IMR-90 (cell line): ENCODE measurements at regions not wholly inside any gene's neighbourhood (a gene's known extent, or its start where the extent isn't known, plus 50 kb on each side); places are given as distances from the start of the nearest gene placed in this dataset.

Experiments used
- ATAC-seq: fragments of 200-7000 bp; cut with Tn5 transposase; 2 replicates; pipeline ENCODE4 v1.9.1; 2020; ENCODE audit warnings: low read depth, mild to moderate bottlenecking, moderate library complexity
- BruUV-seq: library from RNA; stranded (reverse); fragments of 400-500 nt; replicated peaks from 2 replicates; lab custom pipeline; 2021; lab: Mats Ljungman, UMichigan
- CTCF ChIA-PET: fragments of 300-600 bp; formaldehyde crosslinking; extraction: SDS; loops from one replicate; lab custom pipeline; 2021; ENCODE audit warnings: antibody characterized with exemption; lab: Yijun Ruan, JAX
- POLR2A ChIA-PET: fragments of 300-600 bp; sonication (Branson Sonifier 250); formaldehyde crosslinking; loops from one replicate; lab custom pipeline; 2022; ENCODE audit warnings: antibody characterized with exemption; ENCODE audit not compliant: unreplicated experiment; lab: Charles Lee
- DNase-seq: peaks from one replicate; pipeline ENCODE4 v3.0.0; 2013
- H2AFZ ChIP-seq: replicated peaks from 2 replicates; pipeline ENCODE3; 2013; ENCODE audit warnings: low read length, mild to moderate bottlenecking; ENCODE audit not compliant: poor library complexity
- H2AK5ac ChIP-seq: 2 replicates; pipeline ENCODE4 v1.6.1; 2013; ENCODE audit warnings: low read depth, low read length, inconsistent platforms
- H2AK9ac ChIP-seq: replicated peaks from 2 replicates; pipeline ENCODE3; 2013; ENCODE audit warnings: mild to moderate bottlenecking, low read depth, low read length, moderate library complexity; ENCODE audit not compliant: poor library complexity
- H2BK120ac ChIP-seq: 2 replicates; pipeline ENCODE4 v1.6.1; 2013; ENCODE audit warnings: low read depth, low read length, inconsistent platforms
- H2BK15ac ChIP-seq: 3 replicates; pipeline ENCODE4 v1.6.1; 2013; ENCODE audit warnings: low read depth, low read length, inconsistent platforms
- H2BK20ac ChIP-seq: 2 replicates; pipeline ENCODE4 v1.6.1; 2013; ENCODE audit warnings: low read depth, mild to moderate bottlenecking, inconsistent platforms, low read length, moderate library complexity
- H2BK5ac ChIP-seq: 2 replicates; pipeline ENCODE4 v1.6.1; 2013; ENCODE audit warnings: mild to moderate bottlenecking, low read depth, low read length, inconsistent platforms; ENCODE audit not compliant: poor library complexity, severe bottlenecking
- H3K14ac ChIP-seq: replicated peaks from 2 replicates; pipeline ENCODE4 v1.6.1; 2013; ENCODE audit warnings: low read depth, low read length, inconsistent platforms
- H3K18ac ChIP-seq: 2 replicates; pipeline ENCODE4 v1.6.1; 2013; ENCODE audit warnings: low read depth, low read length, control low read depth
- H3K23ac ChIP-seq: 2 replicates; pipeline ENCODE4 v1.6.1; 2013; ENCODE audit warnings: low read depth, low read length, inconsistent platforms
- H3K27ac ChIP-seq: 2 replicates; pipeline ENCODE4 v1.5.1; 2013; ENCODE audit warnings: mild to moderate bottlenecking, control low read depth, low read length; ENCODE audit not compliant: insufficient read depth
- H3K27me3 ChIP-seq: 2 replicates; pipeline ENCODE4 v1.6.1; 2013; ENCODE audit warnings: low read length; ENCODE audit not compliant: control insufficient read depth, insufficient read depth
- H3K36me3 ChIP-seq: 2 replicates; pipeline ENCODE4 v1.6.1; 2013; ENCODE audit warnings: low read length, mixed read lengths; ENCODE audit not compliant: control insufficient read depth, insufficient read depth
- H3K4ac ChIP-seq: 2 replicates; pipeline ENCODE4 v1.6.1; 2013; ENCODE audit warnings: low read depth, low read length, inconsistent platforms
- H3K4me1 ChIP-seq: 2 replicates; pipeline ENCODE4 v1.6.1; 2013; ENCODE audit warnings: low read length, mixed read lengths; ENCODE audit not compliant: control insufficient read depth, insufficient read depth
- H3K4me2 ChIP-seq: 2 replicates; pipeline ENCODE4 v1.6.1; 2013; ENCODE audit warnings: low read depth, mild to moderate bottlenecking, control low read depth, low read length, moderate library complexity
- H3K4me3 ChIP-seq: 2 replicates; pipeline ENCODE4 v1.5.1; 2013; ENCODE audit warnings: low read depth, mild to moderate bottlenecking, control low read depth, low read length, moderate library complexity; ENCODE audit not compliant: insufficient read depth
- H3K56ac ChIP-seq: 2 replicates; pipeline ENCODE4 v1.6.1; 2013; ENCODE audit warnings: low read length, inconsistent platforms; ENCODE audit not compliant: insufficient read depth; ENCODE audit errors: extremely low read depth
- H3K79me1 ChIP-seq, 2 experiments: 2 replicates each; pipeline ENCODE4 v1.6.1; 2013; ENCODE audit warnings: low read length in 2 of 2, inconsistent platforms in 1 of 2, low read depth in 1 of 2
- H3K9ac ChIP-seq: 2 replicates; pipeline ENCODE4 v1.6.1; 2013; ENCODE audit warnings: low read depth, low read length, control low read depth
- H3K9me1 ChIP-seq: 2 replicates; pipeline ENCODE4 v1.6.1; 2013; ENCODE audit warnings: low read length, inconsistent platforms; ENCODE audit not compliant: insufficient read depth
- H3K9me3 ChIP-seq: 2 replicates; pipeline ENCODE4 v1.6.1; 2013; ENCODE audit warnings: low read length; ENCODE audit not compliant: control insufficient read depth, insufficient read depth
- H4K20me1 ChIP-seq: 2 replicates; pipeline ENCODE4 v1.6.1; 2013; ENCODE audit warnings: low read length, inconsistent platforms; ENCODE audit not compliant: insufficient read depth
- H4K5ac ChIP-seq: 2 replicates; pipeline ENCODE4 v1.6.1; 2013; ENCODE audit warnings: mild to moderate bottlenecking, low read depth, low read length, control low read depth
- H4K8ac ChIP-seq, 2 experiments: 2 replicates each; pipeline ENCODE4 v1.6.1; 2013; ENCODE audit warnings: low read depth in 2 of 2, low read length in 2 of 2, control low read depth in 1 of 2, inconsistent platforms in 1 of 2
- H4K91ac ChIP-seq: 2 replicates; pipeline ENCODE4 v1.6.1; 2013; ENCODE audit warnings: low read depth, low read length, inconsistent platforms; ENCODE audit not compliant: insufficient read depth
- BHLHE40 ChIP-seq: fragments of 150-350 bp; IDR thresholded peaks from 2 replicates; pipeline ENCODE4 v1.6.1; 2016; ENCODE audit warnings: mild to moderate bottlenecking, low read depth, low read length
- CEBPB ChIP-seq: IDR thresholded peaks from 2 replicates; pipeline ENCODE4 v1.6.1; 2012; ENCODE audit warnings: low read depth, low read length, improper control_type of control experiment
- CHD1 ChIP-seq: IDR thresholded peaks from 2 replicates; pipeline ENCODE4 v1.6.1; 2012; ENCODE audit warnings: low read depth, low read length, improper control_type of control experiment
- FOS ChIP-seq: fragments of 150-350 bp; IDR thresholded peaks from 2 replicates; pipeline ENCODE4 v1.6.1; 2016; ENCODE audit warnings: low read depth, low read length
- MAZ ChIP-seq: IDR thresholded peaks from 2 replicates; pipeline ENCODE4 v1.6.1; 2012; ENCODE audit warnings: low read depth, mild to moderate bottlenecking, low read length, improper control_type of control experiment, moderate library complexity, borderline replicate concordance
- MXI1 ChIP-seq: IDR thresholded peaks from 2 replicates; pipeline ENCODE4 v1.6.1; 2012; ENCODE audit warnings: low read depth, mild to moderate bottlenecking, low read length, moderate library complexity, borderline replicate concordance
- NFE2L2 ChIP-seq: fragments of 150-350 bp; IDR thresholded peaks from 2 replicates; pipeline ENCODE4 v1.6.1; 2016; ENCODE audit warnings: low read depth, mild to moderate bottlenecking, low read length
- POLR2A ChIP-seq: IDR thresholded peaks from 2 replicates; pipeline ENCODE4 v1.6.1; 2012; ENCODE audit warnings: mild to moderate bottlenecking, low read depth, low read length
- RAD21 ChIP-seq: IDR thresholded peaks from 2 replicates; pipeline ENCODE4 v1.6.1; 2012; ENCODE audit warnings: low read length, improper control_type of control experiment
- RCOR1 ChIP-seq: IDR thresholded peaks from 2 replicates; pipeline ENCODE4 v1.6.1; 2012; ENCODE audit warnings: mild to moderate bottlenecking, low read length, improper control_type of control experiment; ENCODE audit not compliant: insufficient replicate concordance
- RFX5 ChIP-seq: IDR thresholded peaks from 2 replicates; pipeline ENCODE4 v1.8.0; 2012; ENCODE audit warnings: low read depth, mild to moderate bottlenecking, low read length, moderate library complexity
- SMC3 ChIP-seq: fragments of 150-350 bp; IDR thresholded peaks from 2 replicates; pipeline ENCODE4 v1.6.1; 2016; ENCODE audit warnings: low read depth, mild to moderate bottlenecking, antibody characterized with exemption, low read length, moderate library complexity
- WGBS, 2 experiments: methylation state at CpG; one replicate each; pipeline versions ENCODE4 v1.1.5 to v1.1.7; 2013; ENCODE audit warnings: missing lambda C conversion rate in 2 of 2; ENCODE audit not compliant: insufficient read length in 1 of 2; ENCODE audit errors: extremely low coverage in 2 of 2; 5-methylcytosine and 5-hydroxymethylcytosine counted together
- dilution Hi-C: fragments of 300-500 bp; cut with HindIII; formaldehyde crosslinking; loops from one replicate; pipeline ENCODE4 v1.14.3; 2018; ENCODE audit warnings: low sequenced_read_pairs; ENCODE audit not compliant: unreplicated experiment
- in situ Hi-C: fragments of 300-500 bp; cut with MboI; formaldehyde crosslinking; loops from 3 replicates; pipeline ENCODE4 v1.14.3; 2019; ENCODE audit warnings: low sequenced_read_pairs, inconsistent platforms, mixed read lengths
- intact Hi-C: fragments of 100-400 bp; cut with micrococcal nuclease; formaldehyde crosslinking; loops from 2 replicates; pipeline ENCODE4 v1.10.0; 2022
- TF ChIP-seq, protein P1 (sequence below): conservative IDR thresholded peaks from 2 replicates; pipeline ENCODE4 v1.5.1; 2012; ENCODE audit warnings: mild to moderate bottlenecking, low read depth, low read length, improper control_type of control experiment
- TF ChIP-seq, protein P2 (sequence below): fragments of 150-350 bp; IDR thresholded peaks from 2 replicates; pipeline ENCODE4 v1.6.1; 2017; ENCODE audit warnings: mild to moderate bottlenecking, antibody characterized with exemption, low read length, low read depth
- TF ChIP-seq, protein P3 (sequence below): fragments of 150-350 bp; IDR thresholded peaks from 2 replicates; pipeline ENCODE4 v1.6.1; 2016; ENCODE audit warnings: low read depth, mild to moderate bottlenecking, low read length, moderate library complexity, borderline replicate concordance

DNA sequence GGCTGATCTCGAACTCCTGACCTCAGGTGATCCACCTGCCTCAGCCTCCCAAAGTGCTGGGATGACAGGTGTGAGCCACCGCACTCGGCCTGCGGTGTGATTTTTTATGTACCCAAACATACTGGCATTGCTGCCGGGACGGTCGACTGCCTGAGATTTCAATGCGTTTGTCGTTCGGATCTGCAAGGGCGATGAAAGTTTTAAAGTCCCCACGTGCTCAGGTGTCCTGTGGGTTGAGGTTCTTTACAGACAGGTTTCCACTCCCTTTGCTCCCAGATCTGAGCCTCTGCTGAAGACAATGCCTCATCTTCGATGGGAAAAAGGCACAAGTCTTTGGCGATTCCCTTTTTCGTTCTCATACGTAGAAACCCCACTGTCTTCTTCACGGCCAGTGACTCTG lies 78.1 kb upstream of the SHOX start:
- DNase-seq (no peak), ATAC-seq (no peak)
- whole genome bisulfite sequencing, 2 experiments: no CpG with 5 or more reads among the region's 17 CpGs
- TF ChIP-seq BHLHE40 (no peak), CEBPB (no peak), POLR2A (no peak), RCOR1 (no peak), MAZ (no peak), RFX5 (no peak), CHD1 (no peak), RAD21 (no peak), FOS (no peak), SMC3 (no peak), NFE2L2 (no peak), MXI1 (no peak)
- TF ChIP-seq, protein P1, sequence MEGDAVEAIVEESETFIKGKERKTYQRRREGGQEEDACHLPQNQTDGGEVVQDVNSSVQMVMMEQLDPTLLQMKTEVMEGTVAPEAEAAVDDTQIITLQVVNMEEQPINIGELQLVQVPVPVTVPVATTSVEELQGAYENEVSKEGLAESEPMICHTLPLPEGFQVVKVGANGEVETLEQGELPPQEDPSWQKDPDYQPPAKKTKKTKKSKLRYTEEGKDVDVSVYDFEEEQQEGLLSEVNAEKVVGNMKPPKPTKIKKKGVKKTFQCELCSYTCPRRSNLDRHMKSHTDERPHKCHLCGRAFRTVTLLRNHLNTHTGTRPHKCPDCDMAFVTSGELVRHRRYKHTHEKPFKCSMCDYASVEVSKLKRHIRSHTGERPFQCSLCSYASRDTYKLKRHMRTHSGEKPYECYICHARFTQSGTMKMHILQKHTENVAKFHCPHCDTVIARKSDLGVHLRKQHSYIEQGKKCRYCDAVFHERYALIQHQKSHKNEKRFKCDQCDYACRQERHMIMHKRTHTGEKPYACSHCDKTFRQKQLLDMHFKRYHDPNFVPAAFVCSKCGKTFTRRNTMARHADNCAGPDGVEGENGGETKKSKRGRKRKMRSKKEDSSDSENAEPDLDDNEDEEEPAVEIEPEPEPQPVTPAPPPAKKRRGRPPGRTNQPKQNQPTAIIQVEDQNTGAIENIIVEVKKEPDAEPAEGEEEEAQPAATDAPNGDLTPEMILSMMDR: no peak
- TF ChIP-seq, protein P2, sequence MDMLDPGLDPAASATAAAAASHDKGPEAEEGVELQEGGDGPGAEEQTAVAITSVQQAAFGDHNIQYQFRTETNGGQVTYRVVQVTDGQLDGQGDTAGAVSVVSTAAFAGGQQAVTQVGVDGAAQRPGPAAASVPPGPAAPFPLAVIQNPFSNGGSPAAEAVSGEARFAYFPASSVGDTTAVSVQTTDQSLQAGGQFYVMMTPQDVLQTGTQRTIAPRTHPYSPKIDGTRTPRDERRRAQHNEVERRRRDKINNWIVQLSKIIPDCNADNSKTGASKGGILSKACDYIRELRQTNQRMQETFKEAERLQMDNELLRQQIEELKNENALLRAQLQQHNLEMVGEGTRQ: no peak
- TF ChIP-seq, protein P3, sequence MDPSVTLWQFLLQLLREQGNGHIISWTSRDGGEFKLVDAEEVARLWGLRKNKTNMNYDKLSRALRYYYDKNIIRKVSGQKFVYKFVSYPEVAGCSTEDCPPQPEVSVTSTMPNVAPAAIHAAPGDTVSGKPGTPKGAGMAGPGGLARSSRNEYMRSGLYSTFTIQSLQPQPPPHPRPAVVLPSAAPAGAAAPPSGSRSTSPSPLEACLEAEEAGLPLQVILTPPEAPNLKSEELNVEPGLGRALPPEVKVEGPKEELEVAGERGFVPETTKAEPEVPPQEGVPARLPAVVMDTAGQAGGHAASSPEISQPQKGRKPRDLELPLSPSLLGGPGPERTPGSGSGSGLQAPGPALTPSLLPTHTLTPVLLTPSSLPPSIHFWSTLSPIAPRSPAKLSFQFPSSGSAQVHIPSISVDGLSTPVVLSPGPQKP: no peak
- H3K9ac ChIP-seq: no peak overlapping the region
- H3K9me3 ChIP-seq: peaks cover 26% of the 10 kb centered on the region
- no peaks in the 10 kb centered on the region for H3K27me3 ChIP-seq
- no peak overlapping the region for H2AFZ ChIP-seq
- H3K56ac ChIP-seq: no peak overlapping the region
- no peak overlapping the region for H2BK5ac ChIP-seq
- BruUV-seq: no TSS peak
- no peak overlapping the region for H3K4me2 ChIP-seq
- intact Hi-C loops: no loop called here
- no peak overlapping the region for H2AK9ac ChIP-seq
- no peak overlapping the region for H4K8ac ChIP-seq
- no peak overlapping the region for H3K4me3 ChIP-seq
- ChIA-PET CTCF (no interaction called here), POLR2A (no interaction called here)
- no peak overlapping the region for H2BK20ac ChIP-seq
- dilution Hi-C loops: no loop called here
- H2BK15ac ChIP-seq: no peak overlapping the region
- no peak overlapping the region for H3K18ac ChIP-seq
- H3K14ac ChIP-seq: no peak overlapping the region
- no peak overlapping the region for H2BK120ac ChIP-seq
- H4K91ac ChIP-seq: no peak overlapping the region
- no peak overlapping the region for H3K27ac ChIP-seq
- H4K5ac ChIP-seq: no peak overlapping the region
- no peaks in the 10 kb centered on the region for H3K9me1 ChIP-seq
- no peaks in the 10 kb centered on the region for H3K4me1 ChIP-seq
- H2AK5ac ChIP-seq: no peak overlapping the region
- no peaks in the 10 kb centered on the region for H3K36me3 ChIP-seq
- H3K4ac ChIP-seq: no peak overlapping the region
- H3K79me1 ChIP-seq: no peaks in the 10 kb centered on the region
- no peak overlapping the region for H3K23ac ChIP-seq
- in situ Hi-C loops: no loop called here
- H4K20me1 ChIP-seq: no peaks in the 10 kb centered on the region
